GM12892 (cell line): ENCODE measurements at regions not wholly inside any gene's neighbourhood (a gene's known extent, or its start where the extent isn't known, plus 50 kb on each side); places are given as distances from the start of the nearest gene placed in this dataset.

Source experiments
- POLR2A ChIP-seq: IDR thresholded peaks from 2 replicates; pipeline ENCODE4 v1.6.1; 2011; ENCODE audit warnings: low read depth, low read length, control low read depth
- POLR2AphosphoS5 ChIP-seq: IDR thresholded peaks from 2 replicates; pipeline ENCODE4 v1.6.1; 2011; ENCODE audit warnings: low read depth, low read length, control low read depth
- TAF1 ChIP-seq: IDR thresholded peaks from 2 replicates; pipeline ENCODE4 v1.6.1; 2011; ENCODE audit warnings: low read depth, mild to moderate bottlenecking, control low read depth, low read length, borderline replicate concordance

- TF ChIP-seq POLR2A (no peak), TAF1 (no peak), POLR2AphosphoS5 (no peak)
Observed at GRCh38 chr12:27864521-27864920, 84.5 kb upstream of the MANSC4 start.
